ENCODE measurements at regions not wholly inside any gene's neighbourhood (a gene's known extent, or its start where the extent isn't known, plus 50 kb on each side); places are given as distances from the start of the nearest gene placed in this dataset.

GRCh38 chr2:120677221-120677620 lies 58.4 kb upstream of the GLI2 start:
- intact Hi-C loops (cut with DNase I), result loop anchor here (10.0 kb wide), 1 partner anchor 422 kb away; the partner anchor contains the start of gene RALB
- Histone ChIP-seq H3K36me3 (no peaks in the 10 kb centered on the region), H3K9me3 (no peaks in the 10 kb centered on the region), H3K27ac (no peak overlapping the region), H3K4me3 (no peak overlapping the region), H3K27me3 (replicated peaks; ENCODE audit: insufficient read depth) (no peaks in the 10 kb centered on the region), H3K4me1 (replicated peaks) (peaks cover 3% of the 10 kb centered on the region)
- WGBS, result 91% methylated on average over 10 of the region's 10 CpGs
- TF ChIP-seq CTCF (IDR thresholded peaks at IDR 0.05) (no peak), POLR2AphosphoS5 (IDR thresholded peaks at IDR 0.05) (no peak), POLR2A (IDR thresholded peaks at IDR 0.05) (no peak)
- DNase-seq (ENCODE audit: low spot score), result no peak

GRCh38 chr2:120677696-120678247 lies 57.9 kb upstream of the GLI2 start:
- Histone ChIP-seq H3K9me3 (no peaks in the 10 kb centered on the region), H3K27ac (no peak overlapping the region), H3K4me3 (no peak overlapping the region), H3K4me1 (replicated peaks) (peaks cover 3% of the 10 kb centered on the region), H3K36me3 (no peaks in the 10 kb centered on the region), H3K27me3 (replicated peaks; ENCODE audit: insufficient read depth) (no peaks in the 10 kb centered on the region)
- intact Hi-C loops (cut with DNase I), result loop anchor here (10.0 kb wide), 1 partner anchor 423 kb away; the partner anchor contains the start of gene RALB
- DNase-seq (ENCODE audit: low spot score), result no peak
- WGBS, result 61% methylated on average over 4 of the region's 4 CpGs
- TF ChIP-seq POLR2A (IDR thresholded peaks at IDR 0.05) (no peak), POLR2AphosphoS5 (IDR thresholded peaks at IDR 0.05) (no peak), CTCF (IDR thresholded peaks at IDR 0.05) (no peak)

- no peaks in the 10 kb centered on the region for H3K9me3 ChIP-seq
- no peak overlapping the region for H3K4me3 ChIP-seq
- intact Hi-C loops (cut with DNase I), result loop anchor here (10.0 kb wide), 1 partner anchor 423 kb away; the partner anchor contains the start of gene RALB
- H3K36me3 ChIP-seq, result no peaks in the 10 kb centered on the region
- 61% methylated on average over 7 of the region's 7 CpGs for WGBS
- TF ChIP-seq POLR2AphosphoS5 (IDR thresholded peaks at IDR 0.05) (no peak), CTCF (IDR thresholded peaks at IDR 0.05) (no peak), POLR2A (IDR thresholded peaks at IDR 0.05) (no peak)
- peaks cover 3% of the 10 kb centered on the region for H3K4me1 ChIP-seq (replicated peaks)
- no peaks in the 10 kb centered on the region for H3K27me3 ChIP-seq (replicated peaks; ENCODE audit: insufficient read depth)
- no peak for DNase-seq (ENCODE audit: low spot score)
- H3K27ac ChIP-seq, result no peak overlapping the region
Measured at GRCh38 chr2:120678251-120678650, 57.4 kb upstream of the GLI2 start.

- no peaks in the 10 kb centered on the region for H3K9me3 ChIP-seq
- intact Hi-C loops (cut with DNase I), result loop anchor here (10.0 kb wide), 1 partner anchor 424 kb away; the partner anchor contains the start of gene RALB
- H3K4me1 ChIP-seq (replicated peaks), result peaks cover 3% of the 10 kb centered on the region
- 80% methylated on average over 7 of the region's 7 CpGs for WGBS
- no peaks in the 10 kb centered on the region for H3K36me3 ChIP-seq
- no peak overlapping the region for H3K4me3 ChIP-seq
- no peak for DNase-seq (ENCODE audit: low spot score)
- no peak overlapping the region for H3K27ac ChIP-seq
- TF ChIP-seq POLR2AphosphoS5 (IDR thresholded peaks at IDR 0.05) (no peak), POLR2A (IDR thresholded peaks at IDR 0.05) (no peak), CTCF (IDR thresholded peaks at IDR 0.05) (no peak)
- no peaks in the 10 kb centered on the region for H3K27me3 ChIP-seq (replicated peaks; ENCODE audit: insufficient read depth)
Measured at GRCh38 chr2:120678926-120679325, 56.7 kb upstream of the GLI2 start.

- Histone ChIP-seq H3K27ac (no peak overlapping the region), H3K27me3 (replicated peaks; ENCODE audit: insufficient read depth) (no peaks in the 10 kb centered on the region), H3K9me3 (no peaks in the 10 kb centered on the region), H3K4me3 (no peak overlapping the region), H3K4me1 (replicated peaks) (peaks cover 5% of the 10 kb centered on the region), H3K36me3 (no peaks in the 10 kb centered on the region)
- WGBS, result 95% methylated on average over 9 of the region's 9 CpGs
- TF ChIP-seq CTCF (IDR thresholded peaks at IDR 0.05), result no peak
- DNase-seq (ENCODE audit: low spot score), result no peak
- intact Hi-C loops (cut with DNase I), result loop anchor here (10.0 kb wide), 1 partner anchor 425 kb away; the partner anchor contains the start of gene RALB
Measured at GRCh38 chr2:120679526-120679925, 56.1 kb upstream of the GLI2 start.
